K562 (cell line): ENCODE measurements at regions not wholly inside any gene's neighbourhood (a gene's known extent, or its start where the extent isn't known, plus 50 kb on each side); places are given as distances from the start of the nearest gene placed in this dataset.
"Not testable (repeated sequence)": the region's sequence is repeated elsewhere in the genome, so short reads cannot be mapped to it uniquely, and the experiment has no call there.

ENCODE experiments used
- ATAC-seq: fragments of 200-7000 bp; cut with Tn5 transposase; 3 replicates; pipeline ENCODE4 v1.9.1; 2020; ENCODE audit warnings: moderate library complexity
- BruUV-seq: library from RNA; stranded (reverse); fragments of 400-500 nt; replicated peaks from 2 replicates; lab custom pipeline; 2021; lab: Mats Ljungman, UMichigan
- CTCF ChIA-PET: fragments of 300-600 bp; formaldehyde crosslinking; extraction: SDS; loops from one replicate; lab custom pipeline; 2021; ENCODE audit warnings: low intra/inter-chr PET ratio; lab: Yijun Ruan, JAX
- POLR2A ChIA-PET: fragments of 300-600, 350-650 bp; sonication (Branson Sonifier 250); formaldehyde crosslinking; extraction: SDS; loops from one replicate; lab custom pipeline; 2021; ENCODE audit warnings: antibody characterized with exemption, inconsistent platforms; lab: Yijun Ruan, JAX
- DNase-seq, 4 experiments: peaks; one replicate each; pipeline versions ENCODE4 v3.0.0 to v3.0.0-alpha.2; 2011 to 2018; ENCODE audit warnings: low spot score in 3 of 4, mixed read lengths in 3 of 4; ENCODE audit errors: extremely low read depth in 1 of 4
- FAIRE-seq: peaks from 2 replicates; lab custom pipeline; 2011; peaks lifted over from hg19 to GRCh38; lab: Jason Lieb, UNC
- H2AFZ ChIP-seq: 2 replicates; pipeline ENCODE4 v1.6.0; 2011; ENCODE audit warnings: low read depth, low read length, control low read depth, inconsistent platforms
- H3K27ac ChIP-seq: fragments of 200-600 bp; 3 replicates; pipeline ENCODE4 v1.8.0; 2011; ENCODE audit warnings: low read depth, mild to moderate bottlenecking, control low read depth, inconsistent platforms, low read length, moderate library complexity, mixed read lengths; ENCODE audit errors: extremely low read depth
- H3K27me3 ChIP-seq, 2 experiments: fragments of 300-600 bp in 1 of 2; 2 replicates in 1 of 2; 3 replicates in 1 of 2; pipeline versions ENCODE4 v1.6.0 to v1.8.0; 2011; ENCODE audit warnings: inconsistent platforms in 2 of 2, low read length in 2 of 2, mild to moderate bottlenecking in 1 of 2, mixed read lengths in 1 of 2, moderate library complexity in 1 of 2; ENCODE audit not compliant: control insufficient read depth in 2 of 2, insufficient read depth in 2 of 2
- H3K36me3 ChIP-seq: fragments of 300-600 bp; 3 replicates; pipeline ENCODE4 v1.8.0; 2011; ENCODE audit warnings: mild to moderate bottlenecking, low read length, inconsistent platforms; ENCODE audit not compliant: control insufficient read depth, insufficient read depth
- H3K4me1 ChIP-seq, 2 experiments: fragments of 200-600 bp in 1 of 2; replicated peaks in 1 of 2; 2 replicates in 1 of 2; 3 replicates in 1 of 2; pipeline versions ENCODE4 v1.5.1 to v1.8.0; 2011; ENCODE audit warnings: inconsistent platforms in 2 of 2, low read length in 2 of 2, mild to moderate bottlenecking in 1 of 2, mixed read lengths in 1 of 2, moderate library complexity in 1 of 2; ENCODE audit not compliant: control insufficient read depth in 2 of 2, insufficient read depth in 2 of 2
- H3K4me2 ChIP-seq: 2 replicates; pipeline ENCODE4 v1.6.1; 2011; ENCODE audit warnings: low read length, control low read depth, inconsistent platforms, mixed read lengths; ENCODE audit not compliant: insufficient read depth
- H3K4me3 ChIP-seq: fragments of 200-600 bp; sonication (generic), shearing (Covaris generic); 2 replicates; pipeline ENCODE4 v1.5.1; 2016; ENCODE audit warnings: control low read depth, inconsistent platforms
- H3K79me2 ChIP-seq: fragments of 200-600 bp; 3 replicates; pipeline ENCODE4 v1.8.0; 2011; ENCODE audit warnings: low read length, inconsistent platforms; ENCODE audit not compliant: control insufficient read depth, insufficient read depth
- H3K9ac ChIP-seq, 2 experiments: 2 replicates each; pipeline versions ENCODE4 v1.6.0 to v1.6.1; 2011; ENCODE audit warnings: low read depth in 2 of 2, low read length in 2 of 2, control low read depth in 1 of 2, inconsistent platforms in 1 of 2, mild to moderate bottlenecking in 1 of 2, mixed read lengths in 1 of 2; ENCODE audit not compliant: insufficient read depth in 1 of 2
- H3K9me1 ChIP-seq: one replicate; pipeline ENCODE4 v1.6.0; 2011; ENCODE audit warnings: inconsistent platforms, mild to moderate bottlenecking, low read length, moderate library complexity; ENCODE audit not compliant: control insufficient read depth, insufficient read depth
- H3K9me3 ChIP-seq: replicated peaks from 2 replicates; pipeline ENCODE4 v1.5.1; 2011; ENCODE audit warnings: low read depth, low read length, inconsistent platforms; ENCODE audit not compliant: control insufficient read depth, insufficient read depth
- H4K20me1 ChIP-seq: replicated peaks from 2 replicates; pipeline ENCODE4 v1.6.1; 2011; ENCODE audit warnings: low read length, inconsistent platforms, mixed read lengths; ENCODE audit not compliant: control insufficient read depth, insufficient read depth
- CXXC5 ChIP-seq: fragments of 250-450 bp; sonication (Bioruptor Pico); IDR thresholded peaks from 2 replicates; pipeline ENCODE4 v1.8.0; 2022; ENCODE audit warnings: inconsistent platforms, mild to moderate bottlenecking, moderate library complexity
- EP300 ChIP-seq: IDR thresholded peaks from 2 replicates; pipeline ENCODE4 v1.6.1; 2012; ENCODE audit warnings: low read length, improper control_type of control experiment
- HDAC8 ChIP-seq: fragments of 450-650 bp; IDR thresholded peaks from 2 replicates; pipeline ENCODE4 v1.6.1; 2016; ENCODE audit warnings: mild to moderate bottlenecking, missing genetic modification characterization, moderate library complexity, missing compliant biosample characterization
- ZBTB8A ChIP-seq: fragments of 450-650 bp; IDR thresholded peaks from 2 replicates; pipeline ENCODE4 v1.6.1; 2018; ENCODE audit warnings: mild to moderate bottlenecking, moderate library complexity; ENCODE audit not compliant: partially characterized antibody
- ZNF431 ChIP-seq: sonication (generic); formaldehyde crosslinking; IDR thresholded peaks from 2 replicates; pipeline ENCODE4 v1.8.0; 2022; ENCODE audit warnings: mild to moderate bottlenecking, missing genetic modification reagents
- ZNF518B ChIP-seq: fragments of 250-450 bp; sonication (Bioruptor Pico); IDR thresholded peaks from 2 replicates; pipeline ENCODE4 v1.5.0; 2021; ENCODE audit warnings: mild to moderate bottlenecking, moderate library complexity
- ZNF79 ChIP-seq: fragments of 250-450 bp; sonication (Bioruptor Pico); IDR thresholded peaks from 2 replicates; pipeline ENCODE4 v1.4.0; 2020; ENCODE audit warnings: low read depth, mild to moderate bottlenecking, moderate library complexity
- WGBS: fragments of 100-300 bp; shearing (Covaris generic); methylation state at CpG from one replicate; pipeline ENCODE4 v1.1.6; 2016; ENCODE audit warnings: low coverage, mixed read lengths; ENCODE audit not compliant: insufficient coverage; ENCODE audit errors: missing lambda C conversion rate; 5-methylcytosine and 5-hydroxymethylcytosine counted together
- in situ Hi-C: fragments of 300-500 bp; cut with MboI; formaldehyde crosslinking; loops from 4 replicates; pipeline ENCODE4 v1.15.0; 2018; ENCODE audit warnings: inconsistent platforms, mixed read lengths
- intact Hi-C: fragments of 100-400 bp; cut with micrococcal nuclease; formaldehyde crosslinking; loops from 2 replicates; pipeline ENCODE4 v1.14.2; 2022

GRCh38 chr2:97348841-97349240, 235.9 kb downstream of the ANKRD36 start (continued):
- TF ChIP-seq ZNF79 (CRISPR knock-in tag): no peak

GRCh38 chr2:97348265-97348664, 235.3 kb downstream of the ANKRD36 start:
- in situ Hi-C loops (no loop called here), intact Hi-C loops (no loop called here)
- no peak overlapping the region for H3K4me2 ChIP-seq
- TF ChIP-seq ZNF431 (CRISPR knock-in tag) (no peak), EP300 (no peak), ZBTB8A (no peak), ZNF518B (no peak), CXXC5 (CRISPR knock-in tag) (no peak), HDAC8 (tag) (no peak)
- POLR2A ChIA-PET: no interaction called here
- H2AFZ ChIP-seq: no peak overlapping the region
- no peaks in the 10 kb centered on the region for H3K36me3 ChIP-seq
- H3K27ac ChIP-seq: no peak overlapping the region
- peaks cover 10 to 14% of the 10 kb centered on the region in 2 experiments; a peak in 3 of 5 replicates for H3K27me3 ChIP-seq
- WGBS: 0% methylated on average over 3 of the region's 3 CpGs
- H4K20me1 ChIP-seq: no peaks in the 10 kb centered on the region
- CTCF ChIA-PET: no interaction called here
- H3K9me3 ChIP-seq: no peaks in the 10 kb centered on the region
- no peak overlapping the region for H3K9ac ChIP-seq
- ATAC-seq (no peak), FAIRE-seq (no peak), DNase-seq (no peak)
- no peaks in the 10 kb centered on the region for H3K79me2 ChIP-seq
- H3K4me1 ChIP-seq: no peaks in the 10 kb centered on the region
- H3K9me1 ChIP-seq: no peaks in the 10 kb centered on the region
- H3K4me3 ChIP-seq: no peak overlapping the region
- no TSS peak for BruUV-seq

GRCh38 chr2:97344937-97345336, 232.0 kb downstream of the ANKRD36 start:
- H4K20me1 ChIP-seq, H3K27me3 ChIP-seq, H3K4me2 ChIP-seq, H3K79me2 ChIP-seq, H3K9ac ChIP-seq, H3K4me3 ChIP-seq, CTCF ChIA-PET, FAIRE-seq, H3K4me1 ChIP-seq, intact Hi-C loops, DNase-seq, BruUV-seq, H2AFZ ChIP-seq, H3K27ac ChIP-seq, POLR2A ChIA-PET, in situ Hi-C loops, H3K9me3 ChIP-seq, H3K36me3 ChIP-seq, ATAC-seq, H3K9me1 ChIP-seq: not testable (repeated sequence)
- WGBS: no CpG with 5 or more reads among the region's 4 CpGs
